Lower lobe of right lung (tissue), 2 donors: ENCODE measurements at regions not wholly inside any gene's neighbourhood (a gene's known extent, or its start where the extent isn't known, plus 50 kb on each side); places are given as distances from the start of the nearest gene placed in this dataset.

ENCODE experiments used
- ATAC-seq, 2 donors: fragments of 200-7000 bp; cut with Tn5 transposase; one replicate each; pipeline ENCODE4 v1.9.1; 2020 to 2022; ENCODE audit warnings: mild to moderate bottlenecking in 2 of 2, moderate library complexity in 2 of 2
- DNase-seq: peaks from one replicate; pipeline ENCODE4 v3.0.0-alpha.2; 2020
- H3K27ac ChIP-seq: fragments of 200-600 bp; one replicate; pipeline ENCODE4 v1.8.0; 2022
- H3K27me3 ChIP-seq: fragments of 200-600 bp; one replicate; pipeline ENCODE4 v1.8.0; 2022; ENCODE audit warnings: low read depth
- H3K36me3 ChIP-seq: fragments of 200-600 bp; one replicate; pipeline ENCODE4 v1.8.0; 2022; ENCODE audit warnings: mild to moderate bottlenecking
- H3K4me1 ChIP-seq: fragments of 200-600 bp; one replicate; pipeline ENCODE4 v1.8.0; 2022
- H3K4me3 ChIP-seq: fragments of 200-600 bp; one replicate; pipeline ENCODE4 v1.8.0; 2022; ENCODE audit warnings: mild to moderate bottlenecking
- H3K9me3 ChIP-seq: fragments of 200-600 bp; one replicate; pipeline ENCODE4 v1.8.0; 2022
- CTCF ChIP-seq: fragments of 200-600 bp; IDR thresholded peaks from one replicate; pipeline ENCODE4 v1.8.0; 2022; ENCODE audit warnings: antibody characterized with exemption, mild to moderate bottlenecking
- intact Hi-C: fragments of 100-400 bp; cut with DNase I; formaldehyde crosslinking; loops from one replicate; pipeline ENCODE4 v1.11.0; 2022
- donor health status: DM: no; HTN: yes; CAD: no; lungs with severe emphysema.

- Histone ChIP-seq H3K36me3 (no peaks in the 10 kb centered on the region), H3K27me3 (no peaks in the 10 kb centered on the region), H3K9me3 (no peaks in the 10 kb centered on the region), H3K4me3 (no peak overlapping the region), H3K27ac (no peak overlapping the region), H3K4me1 (no peaks in the 10 kb centered on the region)
- intact Hi-C loops = no loop called here
- TF ChIP-seq CTCF = no peak
- ATAC-seq (no peak), DNase-seq (no peak)
Observed at GRCh38 chr10:130885021-130885655, 426.4 kb downstream of the TCERG1L start.

GRCh38 chr10:130887170-130887569 is 424.4 kb downstream of the TCERG1L start:
- DNase-seq = no peak
- no peak for ATAC-seq
- TF ChIP-seq CTCF = no peak

GRCh38 chr10:130888493-130888892 is 423.0 kb downstream of the TCERG1L start:
- Histone ChIP-seq H3K36me3 (no peaks in the 10 kb centered on the region), H3K4me1 (no peaks in the 10 kb centered on the region), H3K4me3 (no peak overlapping the region), H3K9me3 (no peaks in the 10 kb centered on the region), H3K27me3 (no peaks in the 10 kb centered on the region), H3K27ac (no peak overlapping the region)
- DNase-seq (no peak), ATAC-seq (no peak)
- intact Hi-C loops = no loop called here
- no peak for TF ChIP-seq CTCF

More at GRCh38 chr10:130887170-130887569, 424.4 kb downstream of the TCERG1L start:
- intact Hi-C loops = no loop called here
- no peaks in the 10 kb centered on the region for H3K27me3 ChIP-seq
- H3K36me3 ChIP-seq = no peaks in the 10 kb centered on the region
- H3K9me3 ChIP-seq = no peaks in the 10 kb centered on the region
- no peak overlapping the region for H3K4me3 ChIP-seq
- H3K4me1 ChIP-seq = no peaks in the 10 kb centered on the region
- no peak overlapping the region for H3K27ac ChIP-seq

GRCh38 chr10:130889240-130889639 is 422.3 kb downstream of the TCERG1L start:
- no peaks in the 10 kb centered on the region for H3K9me3 ChIP-seq
- TF ChIP-seq CTCF = no peak
- intact Hi-C loops = no loop called here
- no peaks in the 10 kb centered on the region for H3K36me3 ChIP-seq
- ATAC-seq (no peak), DNase-seq (no peak)
- no peak overlapping the region for H3K4me3 ChIP-seq
- no peaks in the 10 kb centered on the region for H3K4me1 ChIP-seq
- H3K27ac ChIP-seq = no peak overlapping the region
- H3K27me3 ChIP-seq = no peaks in the 10 kb centered on the region

- Histone ChIP-seq H3K9me3 (no peaks in the 10 kb centered on the region), H3K4me1 (no peaks in the 10 kb centered on the region), H3K27me3 (no peaks in the 10 kb centered on the region), H3K4me3 (no peak overlapping the region), H3K36me3 (no peaks in the 10 kb centered on the region), H3K27ac (no peak overlapping the region)
- DNase-seq (no peak), ATAC-seq (no peak)
- intact Hi-C loops = no loop called here
- TF ChIP-seq CTCF = no peak
Observed at GRCh38 chr10:130889780-130890179, 421.7 kb downstream of the TCERG1L start.
